ENCODE measurements at regions not wholly inside any gene's neighbourhood (a gene's known extent, or its start where the extent isn't known, plus 50 kb on each side); places are given as distances from the start of the nearest gene placed in this dataset.
"Not testable (repeated sequence)": the region's sequence is repeated elsewhere in the genome, so short reads cannot be mapped to it uniquely, and the experiment has no call there.

- no peak for DNase-seq (ENCODE audit: low read depth in 2 of 2)
Observed at GRCh38 chr16:13708347-13709120, 211.4 kb upstream of the ERCC4 start.

- DNase-seq (ENCODE audit: low read depth in 2 of 2) = no peak
Observed at GRCh38 chr16:13718748-13719147, 201.2 kb upstream of the ERCC4 start.

- DNase-seq (ENCODE audit: low read depth in 2 of 2) = no peak
Observed at GRCh38 chr16:13727943-13728342, 192.0 kb upstream of the ERCC4 start.

GRCh38 chr16:13733561-13733960, 186.4 kb upstream of the ERCC4 start:
- DNase-seq (ENCODE audit: low read depth in 2 of 2) = no peak

GRCh38 chr16:13739621-13740373, 180.2 kb upstream of the ERCC4 start:
- not testable (repeated sequence) for DNase-seq (ENCODE audit: low read depth in 2 of 2)

- no peak for DNase-seq (ENCODE audit: low read depth in 2 of 2)
Observed at GRCh38 chr16:13742928-13743327, 177.0 kb upstream of the ERCC4 start.

- DNase-seq (ENCODE audit: low read depth in 2 of 2) = no peak
Observed at GRCh38 chr16:13743571-13743970, 176.4 kb upstream of the ERCC4 start.

GRCh38 chr16:13756411-13757140, 163.4 kb upstream of the ERCC4 start:
- DNase-seq (ENCODE audit: low read depth in 2 of 2) = no peak

GRCh38 chr16:13766334-13766733, 153.6 kb upstream of the ERCC4 start:
- no peak for DNase-seq (ENCODE audit: low read depth in 2 of 2)

GRCh38 chr16:13767215-13767614, 152.7 kb upstream of the ERCC4 start:
- DNase-seq (ENCODE audit: low read depth in 2 of 2) = no peak

- no peak for DNase-seq (ENCODE audit: low read depth in 2 of 2)
Observed at GRCh38 chr16:13768471-13768870, 151.5 kb upstream of the ERCC4 start.

GRCh38 chr16:13770436-13770835, 149.5 kb upstream of the ERCC4 start:
- no peak for DNase-seq (ENCODE audit: low read depth in 2 of 2)

GRCh38 chr16:13772782-13773181, 147.2 kb upstream of the ERCC4 start:
- no peak for DNase-seq (ENCODE audit: low read depth in 2 of 2)

- DNase-seq (ENCODE audit: low read depth in 2 of 2) = no peak
Observed at GRCh38 chr16:13779676-13780075, 140.3 kb upstream of the ERCC4 start.

- no peak for DNase-seq (ENCODE audit: low read depth in 2 of 2)
Observed at GRCh38 chr16:13780406-13781168, 139.4 kb upstream of the ERCC4 start.

GRCh38 chr16:13781169-13781564, 138.8 kb upstream of the ERCC4 start:
- no peak for DNase-seq (ENCODE audit: low read depth in 2 of 2)

- DNase-seq (ENCODE audit: low read depth in 2 of 2) = no peak
Observed at GRCh38 chr16:13781575-13782338, 138.2 kb upstream of the ERCC4 start.

- DNase-seq (ENCODE audit: low read depth in 2 of 2) = no peak
Observed at GRCh38 chr16:13791095-13791494, 128.9 kb upstream of the ERCC4 start.

GRCh38 chr16:13793841-13794409, 126.0 kb upstream of the ERCC4 start:
- DNase-seq (ENCODE audit: low read depth in 2 of 2) = no peak

GRCh38 chr16:13795131-13795530, 124.8 kb upstream of the ERCC4 start:
- DNase-seq (ENCODE audit: low read depth in 2 of 2) = no peak

- no peak for DNase-seq (ENCODE audit: low read depth in 2 of 2)
Observed at GRCh38 chr16:13797718-13798117, 122.2 kb upstream of the ERCC4 start.
